Fibroblast of lung (primary cell): ENCODE measurements at regions not wholly inside any gene's neighbourhood (a gene's known extent, or its start where the extent isn't known, plus 50 kb on each side); places are given as distances from the start of the nearest gene placed in this dataset.

Experiments used
- EZH2 ChIP-seq: IDR thresholded peaks from 2 replicates; pipeline ENCODE4 v1.5.1; 2012; ENCODE audit warnings: low read length, control low read depth, mild to moderate bottlenecking; ENCODE audit errors: missing control alignments
- TF ChIP-seq, protein P1 (sequence below), 2 donors: IDR thresholded peaks in 1 of 2; conservative IDR thresholded peaks in 1 of 2; 1 replicate in 1 of 2; 2 replicates in 1 of 2; pipeline ENCODE4 v1.5.1; 2011 to 2012; ENCODE audit warnings: low read length in 2 of 2, control low read depth in 1 of 2, inconsistent platforms in 1 of 2, low read depth in 1 of 2, mild to moderate bottlenecking in 1 of 2

DNA sequence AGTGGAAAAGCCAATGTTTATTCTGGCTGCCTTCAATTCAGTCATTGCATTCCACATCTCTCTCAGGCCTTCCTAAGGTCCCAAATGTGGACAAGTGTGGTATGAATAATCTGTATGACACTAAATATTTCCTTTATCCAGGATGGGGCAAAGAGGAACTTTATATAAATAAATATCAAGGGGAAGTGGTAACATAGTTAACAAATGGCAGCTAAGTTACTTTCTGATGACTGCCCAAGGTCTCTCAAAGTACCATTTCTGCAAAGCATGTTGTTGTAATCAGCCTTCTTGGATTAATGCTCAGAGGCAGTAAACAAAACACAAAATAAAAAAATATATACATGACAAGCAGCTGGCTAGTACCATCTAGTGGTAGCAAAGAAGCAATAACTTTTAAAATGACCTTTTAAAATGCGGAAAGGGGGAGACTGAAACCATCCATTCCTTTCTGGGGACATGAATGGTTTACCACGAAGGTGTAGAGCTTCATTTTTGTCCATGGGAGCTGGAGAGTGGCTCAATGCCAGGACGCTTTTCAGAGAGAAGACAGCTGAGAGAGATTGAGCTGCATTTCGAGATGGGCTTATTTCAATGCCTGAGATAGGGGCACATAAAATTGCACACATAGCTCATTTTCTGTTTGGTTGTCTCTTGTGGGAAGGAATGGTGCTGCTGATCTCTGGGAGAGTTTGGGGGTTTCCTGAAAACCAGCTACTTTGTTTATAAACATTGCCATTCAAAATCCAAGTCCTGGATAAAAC lies 259.2 kb downstream of the RFC3 start:
- TF ChIP-seq, protein P1, sequence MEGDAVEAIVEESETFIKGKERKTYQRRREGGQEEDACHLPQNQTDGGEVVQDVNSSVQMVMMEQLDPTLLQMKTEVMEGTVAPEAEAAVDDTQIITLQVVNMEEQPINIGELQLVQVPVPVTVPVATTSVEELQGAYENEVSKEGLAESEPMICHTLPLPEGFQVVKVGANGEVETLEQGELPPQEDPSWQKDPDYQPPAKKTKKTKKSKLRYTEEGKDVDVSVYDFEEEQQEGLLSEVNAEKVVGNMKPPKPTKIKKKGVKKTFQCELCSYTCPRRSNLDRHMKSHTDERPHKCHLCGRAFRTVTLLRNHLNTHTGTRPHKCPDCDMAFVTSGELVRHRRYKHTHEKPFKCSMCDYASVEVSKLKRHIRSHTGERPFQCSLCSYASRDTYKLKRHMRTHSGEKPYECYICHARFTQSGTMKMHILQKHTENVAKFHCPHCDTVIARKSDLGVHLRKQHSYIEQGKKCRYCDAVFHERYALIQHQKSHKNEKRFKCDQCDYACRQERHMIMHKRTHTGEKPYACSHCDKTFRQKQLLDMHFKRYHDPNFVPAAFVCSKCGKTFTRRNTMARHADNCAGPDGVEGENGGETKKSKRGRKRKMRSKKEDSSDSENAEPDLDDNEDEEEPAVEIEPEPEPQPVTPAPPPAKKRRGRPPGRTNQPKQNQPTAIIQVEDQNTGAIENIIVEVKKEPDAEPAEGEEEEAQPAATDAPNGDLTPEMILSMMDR (conservative IDR thresholded peaks at IDR 0.05 in 1 of 2, IDR thresholded peaks at IDR 0.05 in 1 of 2; ENCODE audit: low read depth in 1 of 2, low read length in 2 of 2): peak; percentile 51 to 69
- TF ChIP-seq EZH2: no peak
